Fibroblast of lung (primary cell): ENCODE measurements at regions not wholly inside any gene's neighbourhood (a gene's known extent, or its start where the extent isn't known, plus 50 kb on each side); places are given as distances from the start of the nearest gene placed in this dataset.

Experiments used
- DNase-seq, 2 donors: peaks; one replicate each; pipeline versions ENCODE4 v3.0.0 to v3.0.0-alpha.2; 2010; ENCODE audit warnings: low read depth in 2 of 2
- H2AFZ ChIP-seq: 2 replicates; pipeline ENCODE4 v1.5.1; 2012; ENCODE audit warnings: low read length, control low read depth, inconsistent platforms
- H3K27ac ChIP-seq: 2 replicates; pipeline ENCODE4 v1.5.1; 2011; ENCODE audit warnings: low read length, control low read depth; ENCODE audit not compliant: insufficient read depth
- H3K27me3 ChIP-seq: 2 replicates; pipeline ENCODE4 v1.5.1; 2011; ENCODE audit warnings: mild to moderate bottlenecking, low read length; ENCODE audit not compliant: control insufficient read depth, insufficient read depth
- H3K36me3 ChIP-seq: 2 replicates; pipeline ENCODE4 v1.5.1; 2011; ENCODE audit warnings: low read length; ENCODE audit not compliant: control insufficient read depth, insufficient read depth
- H3K4me1 ChIP-seq: 2 replicates; pipeline ENCODE4 v1.5.1; 2011; ENCODE audit warnings: low read length; ENCODE audit not compliant: control insufficient read depth, insufficient read depth; ENCODE audit errors: extremely low read depth
- H3K4me2 ChIP-seq: 2 replicates; pipeline ENCODE4 v1.5.1; 2011; ENCODE audit warnings: low read length, control low read depth; ENCODE audit not compliant: insufficient read depth; ENCODE audit errors: extremely low read depth
- H3K4me3 ChIP-seq, 4 experiments: fragments of 200-600 bp in 1 of 4; sonication (generic) in 1 of 4; replicated peaks in 1 of 4; 2 replicates each; pipeline ENCODE4 v1.5.1; 2011 to 2016; ENCODE audit warnings: low read length in 4 of 4, low read depth in 3 of 4, mild to moderate bottlenecking in 3 of 4, control low read depth in 2 of 4, inconsistent platforms in 1 of 4, mixed read lengths in 1 of 4; ENCODE audit not compliant: insufficient read depth in 1 of 4; ENCODE audit errors: control extremely low read depth in 1 of 4
- H3K79me2 ChIP-seq: 2 replicates; pipeline ENCODE4 v1.5.1; 2012; ENCODE audit warnings: mild to moderate bottlenecking, low read length, inconsistent platforms; ENCODE audit not compliant: control insufficient read depth, insufficient read depth
- H3K9ac ChIP-seq: 2 replicates; pipeline ENCODE4 v1.5.1; 2011; ENCODE audit warnings: mild to moderate bottlenecking, low read length, control low read depth; ENCODE audit not compliant: insufficient read depth
- H3K9me3 ChIP-seq: 2 replicates; pipeline ENCODE4 v1.5.1; 2012; ENCODE audit warnings: low read depth, low read length; ENCODE audit not compliant: control insufficient read depth, insufficient read depth
- H4K20me1 ChIP-seq: 2 replicates; pipeline ENCODE4 v1.5.1; 2011; ENCODE audit warnings: low read length; ENCODE audit not compliant: control insufficient read depth, insufficient read depth; ENCODE audit errors: extremely low read depth
- EZH2 ChIP-seq: IDR thresholded peaks from 2 replicates; pipeline ENCODE4 v1.5.1; 2012; ENCODE audit warnings: low read length, control low read depth, mild to moderate bottlenecking; ENCODE audit errors: missing control alignments
- TF ChIP-seq, protein P1 (sequence below), 2 donors: IDR thresholded peaks in 1 of 2; conservative IDR thresholded peaks in 1 of 2; 1 replicate in 1 of 2; 2 replicates in 1 of 2; pipeline ENCODE4 v1.5.1; 2011 to 2012; ENCODE audit warnings: low read length in 2 of 2, control low read depth in 1 of 2, inconsistent platforms in 1 of 2, low read depth in 1 of 2, mild to moderate bottlenecking in 1 of 2

DNA sequence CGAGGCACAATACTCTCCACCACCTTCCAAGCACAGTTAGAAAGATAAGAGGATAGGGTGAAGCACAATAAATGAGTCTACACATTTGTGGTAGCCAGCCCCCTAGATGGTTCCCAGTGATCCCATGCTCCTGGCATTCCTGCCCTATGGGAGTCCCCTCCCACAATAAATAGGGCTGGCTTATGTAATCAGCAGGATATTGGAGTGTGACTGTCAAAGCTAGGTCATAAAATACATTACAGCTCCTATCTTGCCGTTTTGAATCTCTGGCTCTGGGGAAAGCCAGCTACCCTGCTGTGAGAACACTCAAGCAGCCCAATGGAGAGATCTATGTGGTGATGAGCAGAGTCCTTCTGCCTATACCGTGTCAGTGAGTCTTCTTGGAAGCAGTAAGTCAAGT, 198.7 kb upstream of the NOCT start:
- Histone ChIP-seq H3K36me3 (no peaks in the 10 kb centered on the region), H3K9ac (no peak overlapping the region), H4K20me1 (no peaks in the 10 kb centered on the region), H3K27ac (no peak overlapping the region), H3K27me3 (no peaks in the 10 kb centered on the region), H3K4me2 (no peak overlapping the region), H3K4me1 (no peaks in the 10 kb centered on the region), H3K79me2 (no peaks in the 10 kb centered on the region), H3K9me3 (no peaks in the 10 kb centered on the region), H2AFZ (no peak overlapping the region), H3K4me3 (no peak overlapping the region)
- TF ChIP-seq EZH2: no peak
- TF ChIP-seq, protein P1, sequence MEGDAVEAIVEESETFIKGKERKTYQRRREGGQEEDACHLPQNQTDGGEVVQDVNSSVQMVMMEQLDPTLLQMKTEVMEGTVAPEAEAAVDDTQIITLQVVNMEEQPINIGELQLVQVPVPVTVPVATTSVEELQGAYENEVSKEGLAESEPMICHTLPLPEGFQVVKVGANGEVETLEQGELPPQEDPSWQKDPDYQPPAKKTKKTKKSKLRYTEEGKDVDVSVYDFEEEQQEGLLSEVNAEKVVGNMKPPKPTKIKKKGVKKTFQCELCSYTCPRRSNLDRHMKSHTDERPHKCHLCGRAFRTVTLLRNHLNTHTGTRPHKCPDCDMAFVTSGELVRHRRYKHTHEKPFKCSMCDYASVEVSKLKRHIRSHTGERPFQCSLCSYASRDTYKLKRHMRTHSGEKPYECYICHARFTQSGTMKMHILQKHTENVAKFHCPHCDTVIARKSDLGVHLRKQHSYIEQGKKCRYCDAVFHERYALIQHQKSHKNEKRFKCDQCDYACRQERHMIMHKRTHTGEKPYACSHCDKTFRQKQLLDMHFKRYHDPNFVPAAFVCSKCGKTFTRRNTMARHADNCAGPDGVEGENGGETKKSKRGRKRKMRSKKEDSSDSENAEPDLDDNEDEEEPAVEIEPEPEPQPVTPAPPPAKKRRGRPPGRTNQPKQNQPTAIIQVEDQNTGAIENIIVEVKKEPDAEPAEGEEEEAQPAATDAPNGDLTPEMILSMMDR (conservative IDR thresholded peaks at IDR 0.05 in 1 of 2, IDR thresholded peaks at IDR 0.05 in 1 of 2; ENCODE audit: low read depth in 1 of 2, low read length in 2 of 2): no peak
- DNase-seq: no peak

DNA sequence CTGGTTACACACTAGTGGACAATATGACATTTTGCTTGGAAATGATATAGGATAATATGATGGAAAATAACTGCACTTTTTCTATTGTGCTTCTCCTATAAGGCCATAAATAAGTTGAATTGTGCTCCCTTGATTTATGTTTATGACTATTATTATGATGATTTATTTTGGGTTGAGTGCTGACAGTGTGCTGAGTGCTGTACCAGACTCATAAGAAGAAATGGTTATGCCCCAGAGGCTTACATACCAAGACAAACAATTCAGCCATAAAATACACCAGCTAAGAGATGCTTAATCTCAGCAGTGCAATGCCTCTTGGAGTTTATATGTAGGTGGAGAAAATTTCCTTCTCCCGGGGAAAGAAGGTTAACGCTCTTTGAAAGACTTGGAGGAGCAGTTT, 199.8 kb upstream of the NOCT start:
- H3K27me3 ChIP-seq: no peaks in the 10 kb centered on the region
- H3K4me2 ChIP-seq: no peak overlapping the region
- no peaks in the 10 kb centered on the region for H3K36me3 ChIP-seq
- no peak overlapping the region for H2AFZ ChIP-seq
- TF ChIP-seq, protein P1 (conservative IDR thresholded peaks at IDR 0.05 in 1 of 2, IDR thresholded peaks at IDR 0.05 in 1 of 2; ENCODE audit: low read depth in 1 of 2, low read length in 2 of 2): no peak
- TF ChIP-seq EZH2: no peak
- no peaks in the 10 kb centered on the region for H4K20me1 ChIP-seq
- no peak for DNase-seq
- no peaks in the 10 kb centered on the region for H3K79me2 ChIP-seq
- no peak overlapping the region for H3K27ac ChIP-seq
- no peaks in the 10 kb centered on the region for H3K9me3 ChIP-seq
- H3K9ac ChIP-seq: no peak overlapping the region
- no peaks in the 10 kb centered on the region for H3K4me1 ChIP-seq
- no peak overlapping the region for H3K4me3 ChIP-seq

DNA sequence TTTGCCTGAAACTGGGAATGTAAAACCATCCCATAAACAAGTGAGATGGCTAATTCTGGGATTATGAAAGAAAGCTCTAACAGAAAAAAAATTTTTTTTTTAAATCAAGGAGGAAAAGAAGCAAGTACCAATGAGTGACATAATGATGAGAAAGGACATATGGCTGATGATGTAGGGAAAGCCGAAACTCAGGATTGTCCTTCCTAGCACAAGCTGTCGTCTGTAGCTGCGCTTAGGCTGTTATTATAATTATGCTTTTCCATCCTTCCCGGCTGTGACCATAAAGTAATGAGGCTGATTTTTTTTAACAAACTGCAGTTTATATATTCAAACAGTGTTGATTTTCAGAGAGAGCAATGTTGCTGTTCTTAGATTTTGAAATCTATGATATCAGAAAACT, 209.8 kb upstream of the NOCT start:
- H3K4me2 ChIP-seq: no peak overlapping the region
- no peak for DNase-seq
- no peak overlapping the region for H3K9ac ChIP-seq
- TF ChIP-seq EZH2: no peak
- TF ChIP-seq, protein P1 (conservative IDR thresholded peaks at IDR 0.05 in 1 of 2, IDR thresholded peaks at IDR 0.05 in 1 of 2; ENCODE audit: low read depth in 1 of 2, low read length in 2 of 2): no peak
- no peaks in the 10 kb centered on the region for H3K9me3 ChIP-seq
- H3K79me2 ChIP-seq: no peaks in the 10 kb centered on the region
- no peak overlapping the region for H3K4me3 ChIP-seq
- peaks cover 15% of the 10 kb centered on the region for H3K27me3 ChIP-seq
- H3K36me3 ChIP-seq: no peaks in the 10 kb centered on the region
- no peaks in the 10 kb centered on the region for H4K20me1 ChIP-seq
- H3K27ac ChIP-seq: no peak overlapping the region
- H2AFZ ChIP-seq: no peak overlapping the region
- no peaks in the 10 kb centered on the region for H3K4me1 ChIP-seq
